K562 (cell line): ENCODE measurements at regions not wholly inside any gene's neighbourhood (a gene's known extent, or its start where the extent isn't known, plus 50 kb on each side); places are given as distances from the start of the nearest gene placed in this dataset.

Experiments used
- ATAC-seq: fragments of 200-7000 bp; cut with Tn5 transposase; 3 replicates; pipeline ENCODE4 v1.9.1; 2020; ENCODE audit warnings: moderate library complexity
- BruUV-seq: library from RNA; stranded (reverse); fragments of 400-500 nt; replicated peaks from 2 replicates; lab custom pipeline; 2021; lab: Mats Ljungman, UMichigan
- CTCF ChIA-PET: fragments of 300-600 bp; formaldehyde crosslinking; extraction: SDS; loops from one replicate; lab custom pipeline; 2021; ENCODE audit warnings: low intra/inter-chr PET ratio; lab: Yijun Ruan, JAX
- POLR2A ChIA-PET: fragments of 300-600, 350-650 bp; sonication (Branson Sonifier 250); formaldehyde crosslinking; extraction: SDS; loops from one replicate; lab custom pipeline; 2021; ENCODE audit warnings: antibody characterized with exemption, inconsistent platforms; lab: Yijun Ruan, JAX
- DNase-seq, 4 experiments: peaks; one replicate each; pipeline versions ENCODE4 v3.0.0 to v3.0.0-alpha.2; 2011 to 2018; ENCODE audit warnings: low spot score in 3 of 4, mixed read lengths in 3 of 4; ENCODE audit errors: extremely low read depth in 1 of 4
- FAIRE-seq: peaks from 2 replicates; lab custom pipeline; 2011; peaks lifted over from hg19 to GRCh38; lab: Jason Lieb, UNC
- H2AFZ ChIP-seq: 2 replicates; pipeline ENCODE4 v1.6.0; 2011; ENCODE audit warnings: low read depth, low read length, control low read depth, inconsistent platforms
- H3K27ac ChIP-seq: fragments of 200-600 bp; 3 replicates; pipeline ENCODE4 v1.8.0; 2011; ENCODE audit warnings: low read depth, mild to moderate bottlenecking, control low read depth, inconsistent platforms, low read length, moderate library complexity, mixed read lengths; ENCODE audit errors: extremely low read depth
- H3K27me3 ChIP-seq, 2 experiments: fragments of 300-600 bp in 1 of 2; 2 replicates in 1 of 2; 3 replicates in 1 of 2; pipeline versions ENCODE4 v1.6.0 to v1.8.0; 2011; ENCODE audit warnings: inconsistent platforms in 2 of 2, low read length in 2 of 2, mild to moderate bottlenecking in 1 of 2, mixed read lengths in 1 of 2, moderate library complexity in 1 of 2; ENCODE audit not compliant: control insufficient read depth in 2 of 2, insufficient read depth in 2 of 2
- H3K36me3 ChIP-seq: fragments of 300-600 bp; 3 replicates; pipeline ENCODE4 v1.8.0; 2011; ENCODE audit warnings: mild to moderate bottlenecking, low read length, inconsistent platforms; ENCODE audit not compliant: control insufficient read depth, insufficient read depth
- H3K4me1 ChIP-seq, 2 experiments: fragments of 200-600 bp in 1 of 2; replicated peaks in 1 of 2; 2 replicates in 1 of 2; 3 replicates in 1 of 2; pipeline versions ENCODE4 v1.5.1 to v1.8.0; 2011; ENCODE audit warnings: inconsistent platforms in 2 of 2, low read length in 2 of 2, mild to moderate bottlenecking in 1 of 2, mixed read lengths in 1 of 2, moderate library complexity in 1 of 2; ENCODE audit not compliant: control insufficient read depth in 2 of 2, insufficient read depth in 2 of 2
- H3K4me2 ChIP-seq: 2 replicates; pipeline ENCODE4 v1.6.1; 2011; ENCODE audit warnings: low read length, control low read depth, inconsistent platforms, mixed read lengths; ENCODE audit not compliant: insufficient read depth
- H3K4me3 ChIP-seq: fragments of 200-600 bp; sonication (generic), shearing (Covaris generic); 2 replicates; pipeline ENCODE4 v1.5.1; 2016; ENCODE audit warnings: control low read depth, inconsistent platforms
- H3K79me2 ChIP-seq: fragments of 200-600 bp; 3 replicates; pipeline ENCODE4 v1.8.0; 2011; ENCODE audit warnings: low read length, inconsistent platforms; ENCODE audit not compliant: control insufficient read depth, insufficient read depth
- H3K9ac ChIP-seq, 2 experiments: 2 replicates each; pipeline versions ENCODE4 v1.6.0 to v1.6.1; 2011; ENCODE audit warnings: low read depth in 2 of 2, low read length in 2 of 2, control low read depth in 1 of 2, inconsistent platforms in 1 of 2, mild to moderate bottlenecking in 1 of 2, mixed read lengths in 1 of 2; ENCODE audit not compliant: insufficient read depth in 1 of 2
- H3K9me1 ChIP-seq: one replicate; pipeline ENCODE4 v1.6.0; 2011; ENCODE audit warnings: inconsistent platforms, mild to moderate bottlenecking, low read length, moderate library complexity; ENCODE audit not compliant: control insufficient read depth, insufficient read depth
- H3K9me3 ChIP-seq: replicated peaks from 2 replicates; pipeline ENCODE4 v1.5.1; 2011; ENCODE audit warnings: low read depth, low read length, inconsistent platforms; ENCODE audit not compliant: control insufficient read depth, insufficient read depth
- H4K20me1 ChIP-seq: replicated peaks from 2 replicates; pipeline ENCODE4 v1.6.1; 2011; ENCODE audit warnings: low read length, inconsistent platforms, mixed read lengths; ENCODE audit not compliant: control insufficient read depth, insufficient read depth
- CBX8 ChIP-seq: fragments of 200-600 bp; sonication (generic); IDR thresholded peaks from 2 replicates; pipeline ENCODE4 v1.6.1; 2012; ENCODE audit warnings: borderline replicate concordance, mixed run types, low read depth, mild to moderate bottlenecking, moderate library complexity, mixed read lengths, low read length, control low read depth, inconsistent platforms; ENCODE audit not compliant: poor library complexity, severe bottlenecking; ENCODE audit errors: extremely low read depth
- DMBX1 ChIP-seq: fragments of 250-450 bp; sonication (Bioruptor Pico); IDR thresholded peaks from 2 replicates; pipeline ENCODE4 v1.8.0; 2022; ENCODE audit warnings: inconsistent platforms, mild to moderate bottlenecking, moderate library complexity, borderline replicate concordance
- E2F4 ChIP-seq: sonication (generic); formaldehyde crosslinking; IDR thresholded peaks from 2 replicates; pipeline ENCODE4 v1.8.0; 2022; ENCODE audit warnings: mild to moderate bottlenecking, low read depth, missing genetic modification reagents
- GATAD2B ChIP-seq: fragments of 450-650 bp; IDR thresholded peaks from 2 replicates; pipeline ENCODE4 v1.6.1; 2017; ENCODE audit warnings: mild to moderate bottlenecking, borderline replicate concordance
- HIVEP1 ChIP-seq: fragments of 250-450 bp; sonication (Bioruptor Pico); IDR thresholded peaks from 2 replicates; pipeline ENCODE4 v1.4.0; 2020; ENCODE audit warnings: mild to moderate bottlenecking
- HNRNPUL1 ChIP-seq: fragments of 200-400 bp; formaldehyde crosslinking; IDR thresholded peaks from 2 replicates; pipeline ENCODE4 v1.6.1; 2017; ENCODE audit warnings: low read length
- IFI16 ChIP-seq: fragments of 250-450 bp; sonication (Bioruptor Pico); IDR thresholded peaks from 2 replicates; pipeline ENCODE4 v2.1.2; 2022; ENCODE audit warnings: mild to moderate bottlenecking, inconsistent platforms
- MIER1 ChIP-seq: fragments of 450-650 bp; IDR thresholded peaks from 2 replicates; pipeline ENCODE4 v1.6.1; 2016; ENCODE audit warnings: antibody characterized with exemption, mild to moderate bottlenecking, low read depth
- RBM39 ChIP-seq: fragments of 200-400 bp; formaldehyde crosslinking; optimal IDR thresholded peaks from 2 replicates; pipeline ENCODE3; 2018; ENCODE audit warnings: low read depth, low read length
- STAG1 ChIP-seq: sonication (generic); formaldehyde crosslinking; IDR thresholded peaks from 2 replicates; pipeline ENCODE4 v1.5.0; 2020; ENCODE audit warnings: missing genetic modification reagents, borderline replicate concordance
- TOE1 ChIP-seq, 2 experiments: fragments of 450-650 bp in 1 of 2; sonication (generic) in 1 of 2; formaldehyde crosslinking in 1 of 2; IDR thresholded peaks; 2 replicates each; pipeline versions ENCODE4 v1.7.1 to v1.8.0; 2016 to 2022; ENCODE audit warnings: borderline replicate concordance in 2 of 2, mild to moderate bottlenecking in 2 of 2, antibody characterized with exemption in 1 of 2, inconsistent platforms in 1 of 2, low read depth in 1 of 2, missing genetic modification reagents in 1 of 2, moderate library complexity in 1 of 2
- ZKSCAN3 ChIP-seq: fragments of 250-450 bp; sonication (Bioruptor Pico); IDR thresholded peaks from 2 replicates; pipeline ENCODE4 v1.4.0; 2020
- ZNF23 ChIP-seq: fragments of 250-450 bp; sonication (Bioruptor Pico); IDR thresholded peaks from 2 replicates; pipeline ENCODE4 v1.4.0; 2020; ENCODE audit warnings: mild to moderate bottlenecking
- ZNF561 ChIP-seq: fragments of 450-650 bp; formaldehyde crosslinking; conservative IDR thresholded peaks from 2 replicates; pipeline ENCODE4 v1.4.0; 2020; ENCODE audit warnings: mild to moderate bottlenecking, moderate library complexity
- ZNF75A ChIP-seq: fragments of 450-650 bp; formaldehyde crosslinking; IDR thresholded peaks from 2 replicates; pipeline ENCODE4 v1.4.0; 2020; ENCODE audit warnings: mild to moderate bottlenecking
- WGBS: fragments of 100-300 bp; shearing (Covaris generic); methylation state at CpG from one replicate; pipeline ENCODE4 v1.1.6; 2016; ENCODE audit warnings: low coverage, mixed read lengths; ENCODE audit not compliant: insufficient coverage; ENCODE audit errors: missing lambda C conversion rate; 5-methylcytosine and 5-hydroxymethylcytosine counted together
- in situ Hi-C: fragments of 300-500 bp; cut with MboI; formaldehyde crosslinking; loops from 4 replicates; pipeline ENCODE4 v1.15.0; 2018; ENCODE audit warnings: inconsistent platforms, mixed read lengths
- intact Hi-C: fragments of 100-400 bp; cut with micrococcal nuclease; formaldehyde crosslinking; loops from 2 replicates; pipeline ENCODE4 v1.14.2; 2022
- TF ChIP-seq, protein P1 (sequence below): fragments of 250-450 bp; sonication (Bioruptor Pico); IDR thresholded peaks from 2 replicates; pipeline ENCODE4 v1.5.0; 2021

GRCh38 chr1:81323862-81324261 lies 476.9 kb upstream of the ADGRL2 start:
- WGBS = 2% methylated on average over 5 of the region's 5 CpGs

GRCh38 chr1:81317191-81317590 lies 483.5 kb upstream of the ADGRL2 start:
- intact Hi-C loops (no loop called here), in situ Hi-C loops (no loop called here)
- Histone ChIP-seq H3K4me1 (no peaks in the 10 kb centered on the region), H3K9ac (no peak overlapping the region), H4K20me1 (no peaks in the 10 kb centered on the region), H3K36me3 (no peaks in the 10 kb centered on the region), H3K4me2 (no peak overlapping the region), H2AFZ (no peak overlapping the region), H3K9me3 (no peaks in the 10 kb centered on the region), H3K27me3 (no peaks in the 10 kb centered on the region), H3K9me1 (no peaks in the 10 kb centered on the region), H3K79me2 (no peaks in the 10 kb centered on the region), H3K4me3 (no peak overlapping the region), H3K27ac (no peak overlapping the region)
- ChIA-PET CTCF (no interaction called here), POLR2A (no interaction called here)
- no peak for DNase-seq
- no peak for FAIRE-seq
- 0% methylated on average over 1 of the region's 1 CpG for WGBS
- ATAC-seq = no peak
- BruUV-seq = no TSS peak
- TF ChIP-seq RBM39 = no peak
- TF ChIP-seq HNRNPUL1 = no peak
- no peak for TF ChIP-seq E2F4
- TF ChIP-seq, protein P1, sequence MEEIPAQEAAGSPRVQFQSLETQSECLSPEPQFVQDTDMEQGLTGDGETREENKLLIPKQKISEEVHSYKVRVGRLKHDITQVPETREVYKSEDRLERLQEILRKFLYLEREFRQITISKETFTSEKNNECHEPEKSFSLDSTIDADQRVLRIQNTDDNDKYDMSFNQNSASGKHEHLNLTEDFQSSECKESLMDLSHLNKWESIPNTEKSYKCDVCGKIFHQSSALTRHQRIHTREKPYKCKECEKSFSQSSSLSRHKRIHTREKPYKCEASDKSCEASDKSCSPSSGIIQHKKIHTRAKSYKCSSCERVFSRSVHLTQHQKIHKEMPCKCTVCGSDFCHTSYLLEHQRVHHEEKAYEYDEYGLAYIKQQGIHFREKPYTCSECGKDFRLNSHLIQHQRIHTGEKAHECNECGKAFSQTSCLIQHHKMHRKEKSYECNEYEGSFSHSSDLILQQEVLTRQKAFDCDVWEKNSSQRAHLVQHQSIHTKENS = no peak
- no peak for TF ChIP-seq ZNF75A (CRISPR knock-in tag)
- no peak for TF ChIP-seq STAG1 (CRISPR knock-in tag)
- no peak for TF ChIP-seq HIVEP1 (CRISPR knock-in tag)
- TF ChIP-seq CBX8 = no peak
- TF ChIP-seq ZKSCAN3 = no peak

More at GRCh38 chr1:81323862-81324261, 476.9 kb upstream of the ADGRL2 start:
- BruUV-seq = no TSS peak
- TF ChIP-seq DMBX1 (CRISPR knock-in tag) = no peak
- TF ChIP-seq, protein P1 = no peak
- TF ChIP-seq ZNF23 = no peak
- TF ChIP-seq IFI16 = no peak
- TF ChIP-seq TOE1 (IDR thresholded peaks at IDR 0.05; ENCODE audit: borderline replicate concordance) = no peak
- TF ChIP-seq TOE1 (CRISPR knock-in tag; IDR thresholded peaks at IDR 0.05; ENCODE audit: borderline replicate concordance, low read depth) = no peak
- no peak for TF ChIP-seq MIER1
- TF ChIP-seq GATAD2B = no peak
- no peak for TF ChIP-seq ZNF561 (CRISPR knock-in tag)
- Histone ChIP-seq H3K9me3 (no peaks in the 10 kb centered on the region), H3K4me1 (no peaks in the 10 kb centered on the region), H3K9ac (no peak overlapping the region), H3K4me2 (no peak overlapping the region), H3K27ac (no peak overlapping the region), H3K4me3 (no peak overlapping the region), H3K36me3 (no peaks in the 10 kb centered on the region), H3K9me1 (no peaks in the 10 kb centered on the region), H3K27me3 (no peaks in the 10 kb centered on the region), H3K79me2 (no peaks in the 10 kb centered on the region), H4K20me1 (no peaks in the 10 kb centered on the region), H2AFZ (no peak overlapping the region)
- FAIRE-seq (no peak), DNase-seq (no peak), ATAC-seq (no peak)
- ChIA-PET CTCF (no interaction called here), POLR2A (interaction anchor here (0.7 kb wide), 1 partner anchor 16 kb away, joined by 3 read pairs; no protein-coding TSS in a partner anchor)
- in situ Hi-C loops = no loop called here
- intact Hi-C loops = no loop called here
